GM19372 (cell line): ENCODE measurements at regions not wholly inside any gene's neighbourhood (a gene's known extent, or its start where the extent isn't known, plus 50 kb on each side); places are given as distances from the start of the nearest gene placed in this dataset.
"Not testable (repeated sequence)": the region's sequence is repeated elsewhere in the genome, so short reads cannot be mapped to it uniquely, and the experiment has no call there.

Experiments
- ATAC-seq: cut with Tn5 transposase; IDR thresholded peaks from one replicate; pipeline ENCODE4 v1.9.1; 2021; ENCODE audit warnings: mild to moderate bottlenecking, low read depth, moderate library complexity; ENCODE audit not compliant: unreplicated experiment

- not testable (repeated sequence) for ATAC-seq
Measured at GRCh38 chr2:89786642-89787041, 1095.2 kb downstream of the RPIA start.

GRCh38 chr2:89795530-89795929 lies 1104.1 kb downstream of the RPIA start:
- not testable (repeated sequence) for ATAC-seq

GRCh38 chr2:89797320-89798038 lies 1106.0 kb downstream of the RPIA start:
- ATAC-seq = no peak

- not testable (repeated sequence) for ATAC-seq
Measured at GRCh38 chr2:89801207-89801606, 1109.7 kb downstream of the RPIA start.

GRCh38 chr2:89806363-89806762 lies 1114.9 kb downstream of the RPIA start:
- ATAC-seq = not testable (repeated sequence)

GRCh38 chr2:89811295-89811694 lies 1119.8 kb downstream of the RPIA start:
- no peak for ATAC-seq

- not testable (repeated sequence) for ATAC-seq
Measured at GRCh38 chr2:89811910-89812309, 1120.4 kb downstream of the RPIA start.

GRCh38 chr2:89814359-89814758 lies 1122.9 kb downstream of the RPIA start:
- not testable (repeated sequence) for ATAC-seq

- no peak for ATAC-seq
Measured at GRCh38 chr2:89818873-89819272, 1127.4 kb downstream of the RPIA start.

- ATAC-seq = no peak
Measured at GRCh38 chr2:89819809-89820208, 1128.3 kb downstream of the RPIA start.

- ATAC-seq = no peak
Measured at GRCh38 chr2:89820248-89820647, 1128.8 kb downstream of the RPIA start.

- ATAC-seq = no peak
Measured at GRCh38 chr2:89821455-89821945, 1130.0 kb downstream of the RPIA start.

- not testable (repeated sequence) for ATAC-seq
Measured at GRCh38 chr2:89822342-89822741, 1130.9 kb downstream of the RPIA start.

- no peak for ATAC-seq
Measured at GRCh38 chr2:89823556-89823955, 1132.1 kb downstream of the RPIA start.

GRCh38 chr2:89825034-89825433 lies 1133.6 kb downstream of the RPIA start:
- ATAC-seq = no peak

- not testable (repeated sequence) for ATAC-seq
Measured at GRCh38 chr2:89826741-89827140, 1135.3 kb downstream of the RPIA start.

- not testable (repeated sequence) for ATAC-seq
Measured at GRCh38 chr2:89827829-89828228, 1136.4 kb downstream of the RPIA start.

GRCh38 chr2:89828416-89828815 lies 1136.9 kb downstream of the RPIA start:
- ATAC-seq = not testable (repeated sequence)

- not testable (repeated sequence) for ATAC-seq
Measured at GRCh38 chr2:89828961-89829631, 1137.6 kb downstream of the RPIA start.

- no peak for ATAC-seq
Measured at GRCh38 chr2:89829828-89830227, 1138.4 kb downstream of the RPIA start.

- peak; percentile 45 for ATAC-seq
Measured at GRCh38 chr2:89830341-89831218, 1139.1 kb downstream of the RPIA start.
